Mesendoderm (in vitro differentiated cells): ENCODE measurements at regions not wholly inside any gene's neighbourhood (a gene's known extent, or its start where the extent isn't known, plus 50 kb on each side); places are given as distances from the start of the nearest gene placed in this dataset.
A peak's percentile ranks its signal among the peaks of the same experiment; 100 is the strongest.

Experiments
- DNase-seq: peaks from one replicate; pipeline ENCODE4 v3.0.0; 2013
- H2AK5ac ChIP-seq: 2 replicates; pipeline ENCODE4 v1.6.1; 2013; ENCODE audit warnings: low read length, inconsistent platforms
- H2BK120ac ChIP-seq: 2 replicates; pipeline ENCODE4 v1.6.1; 2013; ENCODE audit warnings: low read depth, mild to moderate bottlenecking, low read length, moderate library complexity, mixed read lengths
- H2BK15ac ChIP-seq: replicated peaks from 2 replicates; pipeline ENCODE4 v1.6.1; 2013; ENCODE audit warnings: low read depth, mild to moderate bottlenecking, moderate library complexity
- H2BK5ac ChIP-seq: 2 replicates; pipeline ENCODE4 v1.6.1; 2013; ENCODE audit warnings: low read length, inconsistent platforms
- H3K18ac ChIP-seq: 2 replicates; pipeline ENCODE4 v1.6.1; 2013; ENCODE audit warnings: mild to moderate bottlenecking, low read length, mixed read lengths
- H3K23ac ChIP-seq: one replicate; pipeline ENCODE4 v1.6.1; 2013; ENCODE audit warnings: low read length
- H3K27ac ChIP-seq: 2 replicates; pipeline ENCODE4 v1.5.1; 2013; ENCODE audit warnings: low read depth, mild to moderate bottlenecking, inconsistent platforms, low read length, moderate library complexity
- H3K27me3 ChIP-seq: 2 replicates; pipeline ENCODE4 v1.6.1; 2013; ENCODE audit warnings: low read length, control low read depth, mild to moderate bottlenecking, inconsistent platforms; ENCODE audit not compliant: insufficient read depth, poor library complexity
- H3K36me3 ChIP-seq: 2 replicates; pipeline ENCODE4 v1.6.1; 2013; ENCODE audit warnings: low read length, inconsistent platforms; ENCODE audit not compliant: control insufficient read depth, insufficient read depth
- H3K4ac ChIP-seq: one replicate; pipeline ENCODE4 v1.6.1; 2013; ENCODE audit warnings: low read depth, mild to moderate bottlenecking, low read length, moderate library complexity
- H3K4me1 ChIP-seq: 2 replicates; pipeline ENCODE4 v1.6.1; 2013; ENCODE audit warnings: low read depth, low read length, inconsistent platforms; ENCODE audit not compliant: control insufficient read depth
- H3K4me2 ChIP-seq: 2 replicates; pipeline ENCODE4 v1.6.1; 2013; ENCODE audit warnings: low read length
- H3K4me3 ChIP-seq: 2 replicates; pipeline ENCODE4 v1.5.1; 2013; ENCODE audit warnings: mild to moderate bottlenecking, low read length
- H3K56ac ChIP-seq: one replicate; pipeline ENCODE4 v1.6.1; 2013; ENCODE audit warnings: low read length
- H3K79me1 ChIP-seq: 2 replicates; pipeline ENCODE4 v1.6.1; 2013; ENCODE audit warnings: low read length, inconsistent platforms
- H3K79me2 ChIP-seq: 2 replicates; pipeline ENCODE4 v1.6.1; 2013; ENCODE audit warnings: mild to moderate bottlenecking, low read length; ENCODE audit not compliant: control insufficient read depth, insufficient read depth
- H3K9ac ChIP-seq: 2 replicates; pipeline ENCODE4 v1.6.1; 2013; ENCODE audit warnings: low read length, inconsistent platforms
- H4K5ac ChIP-seq: one replicate; pipeline ENCODE4 v1.6.1; 2013; ENCODE audit warnings: low read length
- H4K8ac ChIP-seq: one replicate; pipeline ENCODE4 v1.6.1; 2013; ENCODE audit warnings: low read depth, mild to moderate bottlenecking, control low read depth, low read length, moderate library complexity
- WGBS: extraction: QIAGEN DNeasy Blood & Tissue Kit; methylation state at CpG from one replicate; pipeline ENCODE4 v1.1.7; 2013; ENCODE audit warnings: low lambda C conversion rate, missing lambda C conversion rate; ENCODE audit not compliant: insufficient coverage; ENCODE audit errors: extremely low coverage; 5-methylcytosine and 5-hydroxymethylcytosine counted together

DNA sequence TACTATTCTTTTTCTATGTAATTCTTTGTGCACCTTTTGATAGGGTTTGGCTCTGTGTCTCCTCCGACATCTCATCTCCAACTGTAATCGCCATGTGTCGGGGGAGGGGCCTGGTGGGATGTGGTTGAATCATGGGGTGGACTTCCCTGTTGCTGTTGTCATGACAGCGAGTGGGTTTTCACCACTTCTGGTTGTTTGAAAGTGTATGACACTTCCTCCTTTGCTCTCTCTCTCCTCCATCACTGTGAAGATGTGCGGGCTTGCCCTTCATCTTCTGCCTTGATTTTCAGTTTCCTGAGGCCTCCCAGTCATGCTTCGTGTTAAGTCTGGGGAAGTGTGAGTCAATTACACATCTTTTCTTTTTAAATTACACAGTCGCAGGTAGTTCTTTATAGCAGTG is 225.8 kb upstream of the DPPA4 start:
- no peak overlapping the region for H3K9ac ChIP-seq
- H2BK120ac ChIP-seq: no peak overlapping the region
- no peak overlapping the region for H3K4me2 ChIP-seq
- H3K4me1 ChIP-seq: no peaks in the 10 kb centered on the region
- no peak overlapping the region for H2BK5ac ChIP-seq
- no peaks in the 10 kb centered on the region for H3K79me1 ChIP-seq
- no peak overlapping the region for H3K27ac ChIP-seq
- H3K27me3 ChIP-seq: no peaks in the 10 kb centered on the region
- WGBS: no CpG with 5 or more reads among the region's 7 CpGs
- H3K56ac ChIP-seq: no peak overlapping the region
- no peaks in the 10 kb centered on the region for H3K79me2 ChIP-seq
- no peak overlapping the region for H3K4ac ChIP-seq
- no peak overlapping the region for H3K23ac ChIP-seq
- DNase-seq: peak; percentile 24
- H3K4me3 ChIP-seq: no peak overlapping the region
- no peak overlapping the region for H4K8ac ChIP-seq
- no peaks in the 10 kb centered on the region for H3K36me3 ChIP-seq
- H3K18ac ChIP-seq: no peak overlapping the region
- H4K5ac ChIP-seq: no peak overlapping the region
- no peak overlapping the region for H2BK15ac ChIP-seq
- no peak overlapping the region for H2AK5ac ChIP-seq

DNA sequence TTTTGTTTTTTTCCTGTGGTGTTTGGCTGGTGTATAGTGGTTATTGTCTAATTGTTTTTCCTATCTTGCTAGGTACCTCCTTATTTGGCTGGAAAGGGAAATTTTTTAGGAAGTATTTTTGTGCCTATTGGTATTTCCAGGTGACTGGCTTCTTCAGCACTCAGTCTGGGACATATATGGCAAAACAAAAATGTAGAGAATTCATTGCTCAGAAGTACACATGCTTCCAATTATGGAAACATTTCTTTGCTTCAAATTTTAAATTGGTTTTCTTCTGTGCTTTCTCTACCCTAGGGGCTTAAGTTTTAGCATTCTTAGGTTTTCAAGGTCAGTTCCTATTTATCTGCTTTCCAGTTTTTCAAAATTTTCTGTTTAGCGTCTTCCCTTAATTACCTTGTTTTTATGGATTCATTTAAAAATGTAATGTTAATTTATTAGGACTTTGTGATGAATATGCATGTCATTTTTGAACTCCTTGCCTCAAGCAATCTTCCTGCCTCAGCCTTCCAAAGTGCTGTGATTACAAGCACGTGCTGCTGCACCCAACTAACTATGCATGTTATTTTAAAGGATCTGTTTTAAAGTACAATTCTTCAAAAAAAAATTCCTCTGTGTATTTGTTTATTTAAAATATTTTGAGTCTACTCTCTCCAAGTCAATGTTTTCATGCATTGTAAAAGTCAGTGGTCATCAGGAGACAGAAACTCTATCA is 231.9 kb upstream of the DPPA4 start:
- Histone ChIP-seq H3K27me3 (no peaks in the 10 kb centered on the region), H2BK120ac (no peak overlapping the region), H3K56ac (no peak overlapping the region), H3K23ac (no peak overlapping the region), H2BK15ac (no peak overlapping the region), H2BK5ac (no peak overlapping the region), H3K79me2 (no peaks in the 10 kb centered on the region), H3K36me3 (no peaks in the 10 kb centered on the region), H3K4ac (no peak overlapping the region), H4K5ac (no peak overlapping the region), H3K4me2 (no peak overlapping the region), H3K9ac (no peak overlapping the region), H3K4me1 (no peaks in the 10 kb centered on the region), H3K18ac (no peak overlapping the region), H4K8ac (no peak overlapping the region), H3K4me3 (no peak overlapping the region), H3K79me1 (no peaks in the 10 kb centered on the region), H2AK5ac (no peak overlapping the region), H3K27ac (no peak overlapping the region)
- no peak for DNase-seq
- WGBS: no CpG with 5 or more reads among the region's 2 CpGs

DNA sequence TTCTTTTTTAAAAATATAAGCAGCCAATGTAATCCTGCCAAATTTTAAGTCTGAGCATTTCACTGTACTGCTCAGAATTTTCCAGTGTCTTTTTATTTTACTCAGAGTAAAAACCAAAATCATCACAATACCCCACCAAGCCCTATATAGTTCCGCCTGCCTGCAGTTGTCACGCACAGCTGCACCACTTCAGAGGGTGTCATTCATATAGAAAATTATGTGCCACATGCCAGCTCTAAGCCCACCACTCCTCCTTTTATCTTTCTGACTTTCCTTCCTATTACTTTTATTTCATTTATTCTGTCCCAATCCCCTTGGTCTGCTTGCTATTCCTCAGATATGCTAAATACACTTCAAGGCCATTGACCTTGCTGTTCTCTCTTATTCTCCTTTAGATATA is 233.1 kb upstream of the DPPA4 start:
- no peak for DNase-seq
- Histone ChIP-seq H2AK5ac (no peak overlapping the region), H3K4me2 (no peak overlapping the region), H3K36me3 (no peaks in the 10 kb centered on the region), H4K8ac (no peak overlapping the region), H3K27ac (no peak overlapping the region), H3K18ac (no peak overlapping the region), H4K5ac (no peak overlapping the region), H2BK15ac (no peak overlapping the region), H3K79me2 (no peaks in the 10 kb centered on the region), H3K9ac (no peak overlapping the region), H2BK5ac (no peak overlapping the region), H3K79me1 (no peaks in the 10 kb centered on the region), H3K27me3 (no peaks in the 10 kb centered on the region), H3K23ac (no peak overlapping the region), H3K56ac (no peak overlapping the region), H3K4ac (no peak overlapping the region), H2BK120ac (no peak overlapping the region), H3K4me1 (no peaks in the 10 kb centered on the region), H3K4me3 (no peak overlapping the region)
- no CpG with 5 or more reads among the region's 2 CpGs for WGBS

DNA sequence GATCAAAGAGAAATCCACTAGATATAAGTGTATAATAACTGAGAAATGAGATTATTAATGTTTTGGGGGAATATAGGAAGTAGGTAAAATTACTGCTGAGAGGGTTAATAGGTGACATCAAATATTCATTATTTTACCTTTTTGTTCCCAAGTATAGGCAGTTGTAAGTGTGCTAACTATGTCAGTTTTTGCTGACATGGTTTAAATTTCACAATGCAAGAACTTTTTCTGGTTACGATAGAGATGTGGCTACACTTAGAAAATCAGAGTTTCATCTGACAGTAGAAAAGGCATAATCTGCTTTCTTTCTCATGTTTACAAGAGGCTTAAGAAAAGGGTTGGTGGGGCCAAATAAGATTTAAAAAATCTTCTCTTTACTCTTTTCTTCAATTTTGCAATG is 235.0 kb upstream of the DPPA4 start:
- no peaks in the 10 kb centered on the region for H3K79me2 ChIP-seq
- no peak overlapping the region for H3K27ac ChIP-seq
- H3K36me3 ChIP-seq: no peaks in the 10 kb centered on the region
- no peak overlapping the region for H3K9ac ChIP-seq
- no CpG with 5 or more reads among the region's 1 CpG for WGBS
- no peak overlapping the region for H2BK120ac ChIP-seq
- H3K4me1 ChIP-seq: no peaks in the 10 kb centered on the region
- no peak overlapping the region for H3K56ac ChIP-seq
- no peaks in the 10 kb centered on the region for H3K79me1 ChIP-seq
- no peak overlapping the region for H3K18ac ChIP-seq
- H4K5ac ChIP-seq: no peak overlapping the region
- no peak overlapping the region for H3K4me2 ChIP-seq
- H3K4me3 ChIP-seq: no peak overlapping the region
- H2BK5ac ChIP-seq: no peak overlapping the region
- H3K23ac ChIP-seq: no peak overlapping the region
- DNase-seq: no peak
- H3K27me3 ChIP-seq: no peaks in the 10 kb centered on the region
- no peak overlapping the region for H2AK5ac ChIP-seq
- H3K4ac ChIP-seq: no peak overlapping the region
- no peak overlapping the region for H2BK15ac ChIP-seq
- H4K8ac ChIP-seq: no peak overlapping the region

DNA sequence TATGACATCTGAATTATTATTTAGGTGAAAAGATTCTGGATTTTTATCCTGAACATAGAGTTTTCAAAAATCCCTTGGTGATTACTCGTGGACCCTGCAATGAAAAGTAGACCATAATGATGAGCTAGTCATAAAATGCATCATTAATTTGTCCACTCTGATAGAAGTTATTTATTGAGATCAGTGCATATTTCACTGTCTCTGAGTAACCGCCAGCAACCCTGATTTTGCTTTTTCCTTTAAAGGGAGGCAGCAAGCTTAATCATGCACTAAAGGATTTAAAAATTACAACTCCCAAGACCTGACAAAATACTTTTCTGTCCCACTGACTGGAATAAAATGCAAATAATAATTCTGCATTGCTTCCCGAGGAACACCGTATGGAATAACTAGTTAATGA is 259.6 kb upstream of the DPPA4 start:
- no peaks in the 10 kb centered on the region for H3K79me2 ChIP-seq
- WGBS: no CpG with 5 or more reads among the region's 4 CpGs
- no peak overlapping the region for H3K9ac ChIP-seq
- no peak overlapping the region for H3K4ac ChIP-seq
- H3K79me1 ChIP-seq: no peaks in the 10 kb centered on the region
- no peaks in the 10 kb centered on the region for H3K4me1 ChIP-seq
- H2BK120ac ChIP-seq: no peak overlapping the region
- H3K27me3 ChIP-seq: no peaks in the 10 kb centered on the region
- no peak overlapping the region for H3K18ac ChIP-seq
- no peak for DNase-seq
- H4K5ac ChIP-seq: no peak overlapping the region
- no peak overlapping the region for H3K4me2 ChIP-seq
- H2BK5ac ChIP-seq: no peak overlapping the region
- H3K23ac ChIP-seq: no peak overlapping the region
- no peak overlapping the region for H3K4me3 ChIP-seq
- no peak overlapping the region for H2BK15ac ChIP-seq
- H3K27ac ChIP-seq: no peak overlapping the region
- no peak overlapping the region for H2AK5ac ChIP-seq
- H4K8ac ChIP-seq: no peak overlapping the region
- H3K56ac ChIP-seq: no peak overlapping the region
- H3K36me3 ChIP-seq: no peaks in the 10 kb centered on the region

DNA sequence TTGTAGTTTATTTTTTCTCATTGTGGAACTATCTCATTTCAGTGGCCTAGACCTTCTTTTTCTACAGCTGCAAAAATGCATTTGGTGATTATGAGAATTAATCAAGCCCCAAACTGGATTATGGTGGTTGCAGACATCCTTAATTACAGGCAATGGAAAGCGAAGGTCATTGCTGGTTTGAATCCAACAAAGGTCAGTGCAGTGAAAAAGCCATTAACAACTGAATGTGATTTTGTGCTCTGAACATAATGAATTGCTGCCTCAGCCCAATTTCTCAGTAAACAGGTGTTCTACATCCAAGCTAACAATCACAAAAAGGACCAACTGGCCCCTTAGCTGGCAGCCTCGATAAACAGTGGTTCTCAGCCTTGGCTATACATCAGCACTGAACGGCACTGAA is 260.1 kb upstream of the DPPA4 start:
- Histone ChIP-seq H2AK5ac (no peak overlapping the region), H3K9ac (no peak overlapping the region), H3K18ac (no peak overlapping the region), H2BK15ac (no peak overlapping the region), H4K5ac (no peak overlapping the region), H3K27ac (no peak overlapping the region), H3K4me2 (no peak overlapping the region), H3K36me3 (no peaks in the 10 kb centered on the region), H3K56ac (no peak overlapping the region), H2BK5ac (no peak overlapping the region), H2BK120ac (no peak overlapping the region), H3K79me2 (no peaks in the 10 kb centered on the region), H3K4me3 (no peak overlapping the region), H4K8ac (no peak overlapping the region), H3K27me3 (no peaks in the 10 kb centered on the region), H3K4me1 (no peaks in the 10 kb centered on the region), H3K79me1 (no peaks in the 10 kb centered on the region), H3K23ac (no peak overlapping the region), H3K4ac (no peak overlapping the region)
- WGBS: no CpG with 5 or more reads among the region's 3 CpGs
- DNase-seq: no peak
